GM12864 (cell line): ENCODE measurements at regions not wholly inside any gene's neighbourhood (a gene's known extent, or its start where the extent isn't known, plus 50 kb on each side); places are given as distances from the start of the nearest gene placed in this dataset.

Experiments used
- DNase-seq: peaks from one replicate; pipeline ENCODE4 v3.0.0-alpha.2; 2011; ENCODE audit warnings: low read depth
- H3K4me3 ChIP-seq: 2 replicates; pipeline ENCODE4 v1.5.1; 2011; ENCODE audit warnings: mild to moderate bottlenecking, low read depth, low read length, control low read depth
- CTCF ChIP-seq: IDR thresholded peaks from 2 replicates; pipeline ENCODE4 v1.5.1; 2011; ENCODE audit warnings: low read depth, mild to moderate bottlenecking, moderate library complexity, low read length, control low read depth, inconsistent platforms; ENCODE audit errors: missing control alignments

DNA sequence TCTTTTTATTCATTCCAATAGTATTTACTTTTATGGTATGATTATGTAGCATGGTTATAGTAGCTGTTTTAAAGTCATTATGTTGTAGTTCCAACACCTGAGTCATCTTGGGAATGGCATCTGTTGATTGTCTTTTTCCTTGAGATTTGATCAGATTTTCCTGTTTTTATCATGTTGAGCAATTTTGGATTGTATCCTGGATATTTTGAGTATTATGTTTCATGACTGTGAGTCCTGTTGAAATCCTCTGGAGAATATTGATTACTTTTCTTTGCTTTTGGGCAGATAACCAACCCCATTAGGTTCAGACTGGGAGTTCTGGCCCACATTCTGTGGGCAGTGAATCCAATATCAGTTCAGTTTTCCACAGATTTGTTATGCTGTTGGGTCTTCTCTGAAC is 163.2 kb upstream of the SPRED2 start:
- DNase-seq: no peak
- no peak overlapping the region for H3K4me3 ChIP-seq
- no peak for TF ChIP-seq CTCF

DNA sequence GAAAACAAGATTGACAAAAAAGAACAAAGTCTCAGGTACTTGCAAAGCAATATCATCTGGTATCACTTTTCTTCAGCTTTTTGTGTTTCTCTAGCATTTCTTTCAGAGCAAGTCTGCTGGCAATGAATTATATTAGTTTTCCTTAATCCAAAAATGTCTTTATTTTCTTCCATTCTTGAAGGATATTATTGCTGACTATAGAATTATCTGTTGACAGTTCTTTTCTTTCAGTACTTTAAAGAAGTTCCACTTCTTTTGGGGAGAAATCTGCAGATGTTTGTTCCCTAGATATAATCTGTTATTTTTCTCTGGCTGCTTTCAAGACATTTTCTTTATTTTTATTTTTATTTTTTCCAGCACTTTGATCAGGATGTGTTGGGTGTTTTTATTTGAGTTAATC is 161.8 kb upstream of the SPRED2 start:
- TF ChIP-seq CTCF: no peak
- no peak overlapping the region for H3K4me3 ChIP-seq
- no peak for DNase-seq

GRCh38 chr2:65589667-65590066 is 157.3 kb upstream of the SPRED2 start:
- H3K4me3 ChIP-seq: no peak overlapping the region
- DNase-seq: no peak
- no peak for TF ChIP-seq CTCF

- no peak for DNase-seq
- H3K4me3 ChIP-seq: no peak overlapping the region
- no peak for TF ChIP-seq CTCF
These were observed 155.4 kb upstream of the SPRED2 start for GRCh38 chr2:65587779-65588178.

GRCh38 chr2:65586516-65586915 is 154.1 kb upstream of the SPRED2 start:
- no peak for TF ChIP-seq CTCF
- DNase-seq: no peak
- H3K4me3 ChIP-seq: no peak overlapping the region

GRCh38 chr2:65583061-65583460 is 150.7 kb upstream of the SPRED2 start:
- DNase-seq: no peak
- H3K4me3 ChIP-seq: no peak overlapping the region
- TF ChIP-seq CTCF: no peak

GRCh38 chr2:65582364-65582763 is 150.0 kb upstream of the SPRED2 start:
- TF ChIP-seq CTCF: no peak
- no peak overlapping the region for H3K4me3 ChIP-seq
- no peak for DNase-seq
